Testis (tissue), 2 donors: ENCODE measurements at regions not wholly inside any gene's neighbourhood (a gene's known extent, or its start where the extent isn't known, plus 50 kb on each side); places are given as distances from the start of the nearest gene placed in this dataset.

Experiments used
- DNase-seq: peaks from one replicate; pipeline ENCODE4 v3.0.0-alpha.2; 2019
- H3K27ac ChIP-seq, 2 donors: fragments of 200-600 bp; sonication (generic); one replicate each; pipeline ENCODE4 v1.5.1; 2019
- H3K27me3 ChIP-seq: fragments of 200-600 bp; sonication (generic); one replicate; pipeline ENCODE4 v1.5.1; 2019
- H3K36me3 ChIP-seq: fragments of 200-600 bp; sonication (generic); one replicate; pipeline ENCODE4 v1.5.1; 2017; ENCODE audit warnings: low read depth; ENCODE audit errors: missing control alignments
- H3K4me1 ChIP-seq: fragments of 200-600 bp; sonication (generic); one replicate; pipeline ENCODE4 v1.5.1; 2019
- H3K4me3 ChIP-seq, 2 donors: fragments of 200-600 bp; sonication (generic); one replicate each; pipeline ENCODE4 v1.5.1; 2017 to 2019
- H3K9me3 ChIP-seq: fragments of 200-600 bp; sonication (generic); one replicate; pipeline ENCODE4 v1.5.1; 2017
- POLR2A ChIP-seq: fragments of 450-650 bp; IDR thresholded peaks from one replicate; pipeline ENCODE4 v1.6.1; 2017; ENCODE audit warnings: antibody characterized with exemption, mild to moderate bottlenecking, moderate library complexity
- WGBS, 2 donors: methylation state at CpG; one replicate each; pipeline ENCODE4 v1.1.5; 2018; 5-methylcytosine and 5-hydroxymethylcytosine counted together
- intact Hi-C: fragments of 100-400 bp; cut with DNase I; formaldehyde crosslinking; loops from one replicate; pipeline ENCODE4 v1.15.1; 2023; ENCODE audit warnings: low total_unique reads
- TF ChIP-seq, protein P1 (sequence below), 3 experiments: fragments of 450-650 bp in 2 of 3; fragments of 200-600 bp in 1 of 3; sonication (generic) in 1 of 3; IDR thresholded peaks; one replicate each; pipeline ENCODE4 v1.5.1; 2016 to 2019; ENCODE audit warnings: antibody characterized with exemption in 3 of 3, mild to moderate bottlenecking in 2 of 3, moderate library complexity in 1 of 3

DNA sequence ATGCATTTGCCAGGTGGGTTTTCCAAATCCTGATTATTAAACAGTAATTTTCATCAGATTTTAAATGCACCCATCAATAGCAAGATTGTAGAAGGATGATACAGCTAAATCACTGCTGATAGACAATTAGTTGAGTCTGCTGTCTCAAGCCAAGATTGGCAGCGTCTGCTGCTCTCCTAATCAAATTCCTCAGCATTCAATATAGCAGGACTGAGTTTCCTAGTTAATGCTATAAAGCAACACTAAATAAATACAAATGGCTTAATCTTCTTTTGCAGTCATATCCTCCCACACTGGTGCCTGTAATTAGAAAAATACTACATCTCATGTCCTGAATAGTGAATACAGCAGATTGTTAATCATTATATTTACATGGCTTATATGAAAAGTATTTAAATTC is 1028.8 kb downstream of the ADGRL2 start:
- Histone ChIP-seq H3K4me3 (no peak overlapping the region), H3K27me3 (no peaks in the 10 kb centered on the region), H3K27ac (no peak overlapping the region), H3K9me3 (no peaks in the 10 kb centered on the region), H3K4me1 (no peaks in the 10 kb centered on the region), H3K36me3 (no peaks in the 10 kb centered on the region)
- WGBS, 2 donors: 76 to 78% methylated on average over 1 of the region's 1 CpG
- DNase-seq: no peak
- intact Hi-C loops: no loop called here
- TF ChIP-seq POLR2A: no peak

DNA sequence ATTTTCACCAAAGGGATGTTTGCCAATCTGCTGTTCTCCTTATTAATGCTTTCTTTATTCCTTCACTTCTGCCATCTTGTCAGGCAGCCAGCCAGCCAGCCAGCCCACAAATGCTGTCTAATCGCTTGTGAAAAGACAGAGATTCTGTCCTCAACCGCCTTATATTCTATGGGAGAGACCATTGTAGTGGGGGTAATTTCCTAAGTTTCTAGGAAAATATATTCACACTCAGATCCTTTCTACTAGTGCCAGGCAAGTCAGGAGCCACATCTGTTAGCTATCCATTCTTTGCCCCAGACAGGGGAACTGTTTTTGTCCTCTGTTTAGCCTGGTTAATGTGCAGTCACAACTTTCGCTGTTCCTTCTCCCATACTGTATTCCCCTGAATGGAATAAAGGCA is 1023.1 kb downstream of the ADGRL2 start:
- intact Hi-C loops: no loop called here
- no peak for DNase-seq
- no peak overlapping the region for H3K27ac ChIP-seq
- H3K9me3 ChIP-seq: no peaks in the 10 kb centered on the region
- H3K27me3 ChIP-seq: no peaks in the 10 kb centered on the region
- 68 to 77% methylated on average over 3 of the region's 3 CpGs for WGBS, 2 donors
- TF ChIP-seq, protein P1, sequence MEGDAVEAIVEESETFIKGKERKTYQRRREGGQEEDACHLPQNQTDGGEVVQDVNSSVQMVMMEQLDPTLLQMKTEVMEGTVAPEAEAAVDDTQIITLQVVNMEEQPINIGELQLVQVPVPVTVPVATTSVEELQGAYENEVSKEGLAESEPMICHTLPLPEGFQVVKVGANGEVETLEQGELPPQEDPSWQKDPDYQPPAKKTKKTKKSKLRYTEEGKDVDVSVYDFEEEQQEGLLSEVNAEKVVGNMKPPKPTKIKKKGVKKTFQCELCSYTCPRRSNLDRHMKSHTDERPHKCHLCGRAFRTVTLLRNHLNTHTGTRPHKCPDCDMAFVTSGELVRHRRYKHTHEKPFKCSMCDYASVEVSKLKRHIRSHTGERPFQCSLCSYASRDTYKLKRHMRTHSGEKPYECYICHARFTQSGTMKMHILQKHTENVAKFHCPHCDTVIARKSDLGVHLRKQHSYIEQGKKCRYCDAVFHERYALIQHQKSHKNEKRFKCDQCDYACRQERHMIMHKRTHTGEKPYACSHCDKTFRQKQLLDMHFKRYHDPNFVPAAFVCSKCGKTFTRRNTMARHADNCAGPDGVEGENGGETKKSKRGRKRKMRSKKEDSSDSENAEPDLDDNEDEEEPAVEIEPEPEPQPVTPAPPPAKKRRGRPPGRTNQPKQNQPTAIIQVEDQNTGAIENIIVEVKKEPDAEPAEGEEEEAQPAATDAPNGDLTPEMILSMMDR (IDR thresholded peaks at IDR 0.05): no peak
- no peak for TF ChIP-seq POLR2A
- no peaks in the 10 kb centered on the region for H3K4me1 ChIP-seq
- no peaks in the 10 kb centered on the region for H3K36me3 ChIP-seq
- no peak overlapping the region for H3K4me3 ChIP-seq

DNA sequence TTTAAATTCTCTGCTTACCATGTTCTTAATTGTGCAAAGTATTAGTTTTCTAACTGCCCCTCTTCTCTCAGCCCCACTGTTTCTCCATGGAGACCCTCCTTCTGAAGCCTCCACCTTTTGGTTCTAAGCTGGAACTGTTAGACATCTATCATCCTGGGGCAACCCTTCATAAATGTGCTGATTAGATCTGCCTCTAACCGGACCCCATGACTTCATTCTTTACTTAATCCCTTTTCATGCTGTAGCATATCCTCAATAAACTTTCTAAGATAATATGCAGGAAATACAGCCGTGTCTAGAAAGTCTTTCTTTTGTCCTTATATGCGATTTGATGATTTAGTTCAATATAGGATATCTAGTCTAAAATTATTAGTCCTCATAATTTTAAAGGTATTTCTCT is 1020.1 kb downstream of the ADGRL2 start:
- no peak for DNase-seq
- no peak overlapping the region for H3K4me3 ChIP-seq
- H3K4me1 ChIP-seq: no peaks in the 10 kb centered on the region
- no peaks in the 10 kb centered on the region for H3K27me3 ChIP-seq
- TF ChIP-seq, protein P1 (IDR thresholded peaks at IDR 0.05): no peak
- no peak for TF ChIP-seq POLR2A
- no peak overlapping the region for H3K27ac ChIP-seq
- WGBS, 2 donors: 83 to 87% methylated on average over 3 of the region's 3 CpGs
- H3K9me3 ChIP-seq: no peaks in the 10 kb centered on the region
- intact Hi-C loops: no loop called here
- no peaks in the 10 kb centered on the region for H3K36me3 ChIP-seq

DNA sequence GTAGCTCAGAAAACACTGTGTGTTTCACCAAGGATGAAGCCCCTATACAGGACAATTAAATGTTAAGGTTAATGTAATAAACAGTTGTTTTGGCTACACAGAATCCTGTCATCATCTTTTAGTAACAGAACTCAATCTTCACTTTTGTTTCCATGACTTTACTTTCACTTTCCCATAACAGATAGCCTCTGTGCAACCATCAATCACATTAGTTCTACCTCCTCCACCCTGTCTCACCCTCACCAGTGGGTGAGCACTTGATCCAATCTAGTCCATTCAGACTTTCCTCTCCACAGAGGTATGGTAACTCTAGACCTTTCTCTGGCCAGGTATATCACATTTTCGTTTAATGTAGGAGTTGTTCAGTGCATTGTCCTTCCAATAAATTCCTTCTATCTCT is 1018.5 kb downstream of the ADGRL2 start:
- no peak overlapping the region for H3K4me3 ChIP-seq
- WGBS, 2 donors: 44 to 49% methylated on average over 1 of the region's 1 CpG

DNA sequence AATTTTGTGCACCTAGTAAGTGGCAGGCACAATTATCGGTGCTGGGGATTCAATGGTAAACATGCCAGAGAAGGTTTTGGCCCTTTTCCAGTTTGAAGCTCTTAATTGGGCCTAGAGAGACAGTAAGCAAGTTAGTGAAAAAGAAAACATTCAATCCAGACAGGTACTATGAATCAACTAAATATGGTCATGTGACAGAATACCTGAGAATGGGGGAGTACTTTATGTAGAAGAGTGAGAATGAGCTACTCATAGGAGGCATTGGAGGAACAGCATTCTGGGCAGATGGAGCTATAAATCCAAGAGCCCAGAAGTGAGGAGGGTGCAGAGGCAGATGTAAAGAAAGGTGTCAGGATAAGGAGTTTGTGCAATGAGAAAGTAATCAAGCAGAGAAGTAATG is 1017.9 kb downstream of the ADGRL2 start:
- TF ChIP-seq, protein P1 (IDR thresholded peaks at IDR 0.05): no peak
- Histone ChIP-seq H3K27me3 (no peaks in the 10 kb centered on the region), H3K36me3 (no peaks in the 10 kb centered on the region), H3K9me3 (no peaks in the 10 kb centered on the region), H3K27ac (no peak overlapping the region), H3K4me1 (no peaks in the 10 kb centered on the region), H3K4me3 (no peak overlapping the region)
- intact Hi-C loops: no loop called here
- DNase-seq: no peak
- 41 to 61% methylated on average over 1 of the region's 1 CpG for WGBS, 2 donors

More for the DNA sequence above, 1018.5 kb downstream of the ADGRL2 start:
- DNase-seq: no peak
- Histone ChIP-seq H3K27ac (no peak overlapping the region), H3K27me3 (no peaks in the 10 kb centered on the region), H3K36me3 (no peaks in the 10 kb centered on the region), H3K9me3 (no peaks in the 10 kb centered on the region), H3K4me1 (no peaks in the 10 kb centered on the region)
- intact Hi-C loops: no loop called here
- TF ChIP-seq, protein P1 (IDR thresholded peaks at IDR 0.05): no peak
- TF ChIP-seq POLR2A: no peak
